NCI-H748 (cell line): ENCODE measurements at regions not wholly inside any gene's neighbourhood (a gene's known extent, or its start where the extent isn't known, plus 50 kb on each side); places are given as distances from the start of the nearest gene placed in this dataset.
A peak's percentile ranks its signal among the peaks of the same experiment; 100 is the strongest.

Experiments used
- DNase-seq: peaks from one replicate; lab custom pipeline; 2025; ENCODE audit not compliant: unreplicated experiment; lab: John Stamatoyannopoulos, UW

DNA sequence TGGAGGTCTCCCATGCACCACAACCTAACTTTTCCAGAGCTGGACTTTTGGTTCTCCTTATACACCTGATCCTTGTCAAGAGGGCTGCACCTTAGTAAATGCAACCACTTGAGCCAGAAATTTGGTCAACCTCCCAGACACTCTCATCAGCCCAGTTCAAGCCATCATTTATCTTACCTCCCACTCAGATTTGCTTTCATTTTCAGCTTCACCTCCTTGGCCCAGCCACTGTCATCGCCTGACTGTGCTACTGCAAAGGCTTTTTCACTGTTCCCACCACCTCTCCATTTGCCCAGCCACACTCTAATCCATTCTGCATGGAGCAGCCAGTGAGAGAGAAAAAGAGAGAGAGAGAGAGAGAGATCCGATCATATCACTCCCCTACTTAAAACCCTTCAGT is 112.4 kb upstream of the DDX18 start:
- no peak for DNase-seq

DNA sequence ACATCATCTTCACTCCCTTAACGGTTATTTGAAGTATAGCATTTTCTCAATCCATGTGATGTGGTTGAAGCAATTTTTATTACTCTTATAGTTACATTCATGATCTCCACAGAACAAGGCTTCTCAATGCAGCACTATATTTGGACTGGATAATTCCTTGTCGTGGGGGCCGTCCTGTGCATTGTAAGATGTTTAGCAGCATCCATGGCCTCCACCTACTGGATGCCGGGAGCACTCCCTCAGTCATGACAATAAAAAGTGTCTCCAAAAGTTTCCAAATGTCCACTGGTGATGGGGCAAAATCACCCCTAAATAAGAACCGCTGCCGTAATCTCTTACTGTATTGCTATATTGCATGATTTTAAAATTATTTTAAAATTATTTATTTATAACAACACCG is 110.6 kb upstream of the DDX18 start:
- no peak for DNase-seq

DNA sequence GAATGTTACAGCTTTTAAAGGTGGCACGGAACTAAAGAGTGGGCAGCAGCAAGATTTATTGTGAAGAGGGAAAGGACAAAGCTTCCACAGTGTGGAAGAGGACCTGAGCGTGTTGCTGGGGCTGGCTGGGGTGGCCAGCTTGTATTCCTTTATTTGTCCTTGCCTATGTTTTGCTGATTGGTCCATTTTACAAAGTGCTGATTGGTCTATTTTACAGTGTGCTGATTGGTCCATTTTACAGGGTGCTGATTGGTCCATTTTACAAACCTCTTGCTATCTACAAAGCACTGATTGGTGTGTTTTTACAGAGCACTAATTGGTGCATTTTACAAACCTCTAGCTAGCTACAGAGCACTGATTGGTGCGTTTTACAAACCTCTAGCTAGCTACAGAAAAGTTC is 109.7 kb upstream of the DDX18 start:
- no peak for DNase-seq

DNA sequence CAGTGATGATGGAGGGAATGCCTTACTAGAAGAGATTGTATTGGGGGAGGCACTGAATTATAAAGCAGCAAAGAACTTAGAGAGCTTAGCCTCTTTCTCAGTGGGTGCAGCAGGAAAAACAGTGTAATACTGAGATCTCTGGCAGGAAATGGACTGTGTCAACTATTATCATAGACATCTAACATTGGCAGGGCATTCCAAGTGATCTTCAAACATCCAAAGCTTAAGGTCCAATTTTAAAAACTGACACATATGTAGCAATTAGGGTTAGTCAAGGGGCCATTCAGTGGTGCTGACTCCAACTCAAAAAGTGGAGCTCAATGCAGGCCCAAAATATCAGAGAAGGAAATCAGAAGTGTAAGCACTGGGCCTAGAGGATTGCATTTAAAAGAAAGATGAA is 106.6 kb upstream of the DDX18 start:
- DNase-seq = no peak

DNA sequence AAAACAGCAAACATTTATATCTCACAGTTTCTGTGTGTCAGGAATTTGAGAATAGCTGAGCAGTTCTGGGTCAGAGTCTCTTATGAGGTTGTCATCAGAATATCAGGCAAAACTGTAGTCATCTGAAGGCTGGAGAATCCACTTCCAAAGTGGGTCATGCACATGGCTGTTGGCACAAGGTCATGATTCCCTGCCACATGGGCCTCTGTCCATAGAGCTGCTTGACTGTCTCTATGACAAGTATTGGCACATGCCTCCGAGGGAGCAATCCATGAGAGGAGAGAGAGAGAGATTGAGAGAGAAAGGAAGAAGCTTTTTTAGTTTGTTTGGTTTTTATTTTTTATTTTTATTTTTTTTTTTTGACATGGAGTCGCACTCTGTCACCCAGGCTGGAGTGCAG is 101.8 kb upstream of the DDX18 start:
- DNase-seq = no peak

DNA sequence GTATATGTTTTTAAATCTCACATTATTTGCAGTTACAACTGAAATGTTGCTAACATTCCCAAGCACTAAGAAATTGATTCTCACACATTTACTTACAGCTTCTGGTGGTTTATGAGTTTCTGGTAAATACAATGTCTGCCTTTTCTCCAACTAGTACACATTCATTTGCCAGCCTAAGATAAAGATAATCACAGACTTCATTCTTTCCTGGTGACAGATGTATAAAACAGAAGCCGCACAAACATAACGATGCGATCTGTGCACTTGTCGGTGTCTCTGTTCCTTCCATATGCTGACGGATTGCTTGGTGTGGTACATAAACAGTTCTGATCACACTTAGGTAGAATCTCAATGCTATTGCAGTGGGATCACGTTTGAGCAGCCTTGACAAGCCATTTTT is 100.4 kb upstream of the DDX18 start:
- DNase-seq = no peak

DNA sequence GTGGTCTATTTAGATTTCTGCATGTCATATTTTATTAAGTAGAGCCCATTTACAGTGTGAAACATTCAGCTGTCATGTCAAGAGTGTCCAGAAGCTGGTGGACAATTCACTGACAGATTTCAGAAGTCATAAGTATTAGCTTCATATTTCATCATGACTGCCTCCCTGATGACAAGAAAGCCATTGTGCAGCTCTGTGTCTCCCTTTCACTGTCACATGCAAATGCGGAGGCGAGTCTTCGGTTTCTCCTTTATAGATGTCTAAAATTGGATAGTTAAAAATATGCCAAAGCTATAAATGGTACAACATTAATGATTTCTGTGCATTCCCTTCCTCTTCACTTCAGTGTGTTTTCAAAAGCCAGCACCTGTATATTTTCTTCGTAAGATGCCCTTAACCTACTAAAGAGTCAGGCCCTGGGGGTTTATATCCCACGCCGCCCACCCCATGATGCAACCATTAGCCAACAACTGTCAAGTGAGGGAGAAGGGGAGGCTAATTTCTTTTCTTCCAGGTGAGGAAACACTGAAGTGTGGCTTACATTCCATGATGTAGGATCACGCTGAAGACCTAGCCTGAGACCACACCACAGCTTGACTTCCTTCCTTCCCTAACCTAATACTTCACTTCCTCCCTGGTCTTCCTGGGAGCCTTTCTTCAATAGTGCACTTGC is 99.6 kb upstream of the DDX18 start:
- DNase-seq = no peak

DNA sequence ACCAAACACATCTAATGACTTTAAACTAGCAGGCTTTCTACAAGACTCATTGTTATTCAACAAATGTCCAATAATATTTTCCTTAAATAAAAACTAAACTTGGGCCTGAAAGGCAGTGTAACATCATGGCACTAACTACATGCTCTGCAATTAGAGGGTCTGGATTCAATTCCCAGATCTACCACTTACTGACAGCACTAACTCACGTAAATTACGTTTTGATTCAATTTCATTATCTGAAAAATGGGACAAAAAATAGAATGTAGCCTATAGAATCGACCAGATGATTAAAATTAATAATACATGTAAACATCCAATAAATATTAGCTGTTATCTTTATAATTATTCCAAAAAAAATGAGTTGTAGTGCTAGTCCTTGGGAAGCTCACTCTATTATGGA is 98.0 kb upstream of the DDX18 start:
- no peak for DNase-seq

DNA sequence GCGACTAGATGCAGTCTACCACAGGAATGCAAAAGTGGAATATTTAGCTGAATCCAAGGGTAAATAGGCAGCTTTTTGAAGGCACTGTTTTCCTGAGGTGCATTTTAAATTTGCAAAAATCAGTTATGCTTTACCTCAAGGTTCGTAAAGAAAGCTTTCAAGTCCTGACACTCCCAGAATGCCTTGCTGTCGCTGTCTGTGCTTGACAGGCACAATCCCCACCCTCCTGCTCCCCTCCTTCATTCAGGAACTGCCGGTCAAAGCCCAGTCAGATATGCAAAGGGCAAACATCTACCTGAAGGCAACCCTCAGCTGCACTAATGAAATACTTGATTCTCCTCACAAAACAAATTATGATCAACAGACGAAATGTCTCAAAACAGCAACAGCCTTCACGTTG is 97.4 kb upstream of the DDX18 start:
- DNase-seq = peak; percentile 3

DNA sequence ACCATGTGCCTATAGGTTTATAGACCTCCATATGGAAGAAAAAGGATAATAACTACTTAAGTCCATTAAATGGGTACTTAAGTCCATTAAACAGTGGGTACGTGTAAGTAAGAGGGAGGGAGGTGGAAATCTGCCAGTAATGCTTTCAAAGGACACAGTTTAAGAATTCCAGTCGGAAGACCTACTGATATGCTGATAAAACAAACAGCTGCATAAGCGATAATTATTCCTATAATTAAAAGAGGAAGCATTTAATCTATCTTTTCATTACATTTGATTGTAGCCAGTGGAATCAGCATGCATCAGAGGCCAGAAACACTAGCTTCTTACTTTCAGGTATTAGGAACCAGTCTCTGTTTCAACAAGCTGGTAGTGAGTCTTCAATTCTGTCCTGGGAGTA is 96.4 kb upstream of the DDX18 start:
- peak; percentile 36 for DNase-seq

DNA sequence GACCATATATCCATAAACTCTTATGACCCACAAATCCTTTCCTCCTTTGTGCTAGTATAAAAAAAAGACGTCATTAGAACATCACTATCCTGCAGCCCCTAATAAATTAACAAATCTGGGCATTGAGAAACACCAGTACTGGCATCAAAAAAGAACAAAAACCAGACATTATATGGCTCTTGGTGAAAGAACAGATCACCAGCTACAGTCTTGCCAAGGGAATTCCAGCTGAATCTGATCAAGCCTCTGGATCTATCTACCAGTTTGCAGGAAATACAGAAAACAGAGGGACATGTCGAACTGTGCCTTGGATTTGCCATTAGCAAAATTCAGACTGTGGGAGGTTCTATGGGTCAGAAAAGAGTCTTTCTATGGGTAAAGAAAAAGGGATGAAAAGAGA is 93.7 kb upstream of the DDX18 start:
- DNase-seq = no peak

DNA sequence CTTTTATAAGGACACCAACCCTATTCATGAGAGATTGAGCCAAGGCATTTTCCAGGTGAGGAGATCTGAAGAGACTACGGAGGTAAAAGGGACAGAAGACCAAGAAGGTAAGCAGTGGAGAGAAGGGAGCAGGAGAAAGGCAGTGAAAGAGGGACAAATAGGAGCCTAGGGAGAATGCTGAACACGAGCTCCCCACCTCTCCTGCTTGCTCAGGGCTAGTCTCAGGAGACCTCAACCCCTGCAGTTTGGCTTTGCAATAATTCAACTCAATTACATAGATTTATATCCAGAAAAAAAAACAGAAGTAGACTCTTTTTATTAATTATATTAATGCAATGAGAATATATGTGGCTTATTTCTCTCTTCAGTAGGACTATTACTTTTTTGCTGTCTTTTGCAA is 91.0 kb upstream of the DDX18 start:
- no peak for DNase-seq

DNA sequence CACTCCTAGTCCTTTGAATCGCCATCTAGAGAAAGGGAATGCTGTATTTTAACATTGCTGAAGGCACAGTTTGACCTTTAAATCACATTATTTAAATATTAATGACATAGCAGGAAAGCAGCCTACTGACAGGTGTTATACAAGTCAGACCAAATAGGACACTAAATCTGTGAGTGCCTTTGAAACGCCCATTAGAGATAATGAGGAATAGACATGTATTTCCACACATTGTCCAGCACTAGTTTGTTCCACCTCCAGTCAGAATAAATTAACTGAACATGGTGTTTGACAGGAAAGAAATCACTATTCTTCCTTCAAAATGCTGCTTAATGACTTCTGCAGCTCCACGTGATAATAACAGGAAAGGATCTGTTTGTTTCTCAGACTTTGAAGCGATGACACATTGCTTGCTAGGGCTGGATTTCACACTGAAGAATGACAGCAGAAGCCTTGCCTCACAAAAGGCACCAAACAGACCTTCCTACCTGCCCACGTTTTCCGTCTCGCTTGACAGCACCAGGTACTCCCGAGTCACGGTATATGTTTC is 90.5 kb upstream of the DDX18 start:
- no peak for DNase-seq

DNA sequence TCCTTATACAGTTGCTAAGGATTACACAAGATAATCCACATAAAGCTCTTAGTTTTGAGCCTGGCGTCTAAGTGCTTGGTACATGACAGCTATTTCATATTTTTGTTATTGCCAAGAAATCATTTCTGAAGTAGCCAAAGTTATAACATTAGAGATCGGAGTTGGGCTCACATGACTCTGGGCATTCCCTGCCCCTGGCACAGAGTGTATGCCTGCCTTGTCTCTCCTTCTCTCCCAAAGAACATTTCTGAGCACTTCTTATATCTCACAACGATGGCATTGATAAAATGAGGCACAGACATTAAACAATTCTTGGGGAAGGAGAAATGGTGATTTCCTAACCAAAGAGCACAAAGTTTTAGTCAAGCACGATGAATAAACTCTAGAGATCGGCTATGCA is 87.7 kb upstream of the DDX18 start:
- no peak for DNase-seq

DNA sequence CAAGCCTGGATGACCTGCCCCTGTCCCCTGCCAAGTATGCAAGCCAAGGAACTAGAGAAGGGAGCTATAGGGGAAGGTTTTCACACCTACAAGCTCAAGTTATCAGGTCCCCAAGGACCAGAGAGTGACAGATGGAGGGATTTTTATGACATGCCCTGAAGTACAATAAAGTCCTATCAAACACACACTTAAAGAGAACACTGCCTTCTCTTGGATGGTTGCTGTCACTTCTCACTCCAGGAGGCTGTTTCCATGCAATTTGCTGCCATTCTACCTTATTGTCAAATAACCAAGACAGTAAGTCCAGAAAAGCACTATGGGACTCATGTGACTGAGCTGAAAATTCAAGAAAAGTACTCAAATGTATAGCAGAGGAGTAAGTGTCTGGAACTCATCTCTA is 76.6 kb upstream of the DDX18 start:
- no peak for DNase-seq

DNA sequence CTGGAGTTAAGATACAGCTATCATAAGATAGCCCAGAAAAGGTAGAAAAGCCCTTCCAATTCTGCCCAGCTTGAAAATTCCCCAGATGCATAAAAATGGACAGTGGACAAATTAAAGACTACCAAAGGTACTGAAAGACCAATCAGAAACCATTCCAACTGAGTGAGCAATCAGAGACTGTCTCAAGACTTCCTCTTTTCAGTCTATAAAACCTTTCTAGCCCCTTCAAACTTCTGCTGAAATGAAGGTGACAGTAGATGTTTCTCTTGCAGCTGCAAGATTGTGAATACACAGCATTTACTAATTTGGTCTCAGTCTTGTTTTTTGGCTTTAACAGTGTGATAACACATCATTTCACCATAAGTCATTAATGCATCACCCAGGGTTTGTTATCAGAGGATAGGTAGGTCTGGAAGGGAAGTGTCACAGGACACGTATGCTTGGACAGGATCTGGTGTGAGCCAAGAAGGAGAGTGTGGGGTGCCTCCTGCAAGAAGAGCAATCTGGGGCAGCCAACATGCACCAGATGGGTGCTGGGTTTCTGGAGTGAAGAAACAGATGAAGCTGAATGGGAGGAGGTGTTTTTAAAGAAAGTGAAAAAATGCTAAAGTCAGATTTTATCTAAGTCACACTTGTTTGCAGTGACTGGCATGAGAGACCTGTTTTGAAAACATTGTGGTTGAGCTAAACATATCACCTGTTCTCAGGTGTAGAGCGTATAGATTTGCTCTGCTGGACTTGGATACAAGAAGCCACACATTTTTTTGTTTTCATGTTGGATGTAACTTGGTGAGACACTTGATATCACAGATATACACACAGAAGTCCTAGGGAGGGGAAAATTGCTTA is 75.3 kb upstream of the DDX18 start:
- DNase-seq = no peak

DNA sequence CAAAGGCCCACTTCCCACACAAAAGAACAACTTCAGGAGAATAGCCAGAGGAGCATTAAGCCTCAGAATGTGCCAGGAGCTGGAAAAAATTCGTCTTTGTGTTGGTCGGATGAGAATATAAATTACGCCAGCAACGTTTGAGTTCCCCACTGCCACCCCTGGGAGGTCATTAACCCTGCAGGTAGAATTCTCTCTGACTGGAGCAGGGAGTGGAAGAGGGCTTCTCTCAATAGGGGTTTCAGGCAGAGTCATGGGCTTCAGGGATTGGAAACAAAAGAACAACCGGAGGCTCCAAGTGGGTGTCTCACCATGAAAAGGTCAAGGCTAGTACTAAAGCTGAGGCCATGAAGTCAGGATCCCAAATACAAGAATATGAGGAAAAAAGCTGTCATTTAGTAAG is 69.0 kb upstream of the DDX18 start:
- DNase-seq = no peak

DNA sequence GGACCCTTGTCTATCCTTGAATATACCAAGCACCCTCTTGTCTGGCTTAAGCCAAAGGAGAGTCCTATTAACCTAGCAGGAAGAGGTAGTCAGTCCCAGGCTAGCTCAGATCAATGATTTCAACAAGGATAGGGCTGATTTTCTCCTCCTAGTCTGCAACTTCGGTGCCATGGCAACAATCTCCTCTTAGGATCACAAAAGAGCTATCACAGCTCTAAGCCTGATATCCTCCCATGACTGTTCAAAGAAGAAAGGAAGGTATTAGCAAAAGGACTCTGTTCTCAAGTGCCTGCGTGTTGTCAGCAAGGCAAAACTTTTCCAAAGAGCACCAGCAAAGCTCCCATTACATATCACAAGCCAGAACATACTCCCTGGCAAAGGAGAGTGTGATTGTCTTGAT is 58.7 kb upstream of the DDX18 start:
- no peak for DNase-seq

DNA sequence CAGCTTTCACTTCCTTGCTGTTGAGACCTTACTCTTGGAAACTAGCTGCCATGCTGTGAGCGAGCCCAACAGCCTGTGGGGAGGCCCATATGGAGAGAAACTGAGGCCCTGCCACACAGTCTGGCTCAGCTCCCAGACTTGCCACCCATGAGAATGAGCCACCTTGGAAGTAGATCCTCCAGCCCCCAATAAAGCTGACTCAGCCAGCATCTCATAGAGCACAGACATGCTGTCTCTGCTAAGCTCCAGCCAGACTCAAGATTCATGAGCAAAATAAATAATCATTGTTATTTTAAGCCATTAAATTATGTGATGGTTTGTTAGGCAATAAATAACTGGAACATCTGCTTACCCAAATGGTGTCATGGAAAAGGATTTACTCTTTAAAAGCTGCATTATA is 53.6 kb upstream of the DDX18 start:
- DNase-seq = no peak

DNA sequence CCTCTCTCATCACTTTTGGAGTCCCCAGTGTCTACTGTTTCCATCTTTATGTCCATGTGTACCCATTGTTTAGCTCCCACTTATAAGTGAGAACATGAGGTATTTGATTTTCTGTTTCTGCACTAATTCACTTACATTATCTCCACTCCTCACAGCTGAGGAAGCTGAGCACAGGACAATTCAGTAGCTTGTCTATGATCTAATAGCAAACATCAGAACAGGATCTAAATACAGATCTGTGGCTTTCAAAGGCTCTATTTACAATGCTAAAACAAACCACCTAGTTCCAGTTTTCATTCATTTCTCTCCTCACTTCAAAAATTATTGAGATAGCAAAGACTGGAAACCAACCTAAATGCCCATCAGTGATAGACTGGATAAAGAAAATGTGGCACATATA is 52.0 kb upstream of the DDX18 start:
- no peak for DNase-seq

DNA sequence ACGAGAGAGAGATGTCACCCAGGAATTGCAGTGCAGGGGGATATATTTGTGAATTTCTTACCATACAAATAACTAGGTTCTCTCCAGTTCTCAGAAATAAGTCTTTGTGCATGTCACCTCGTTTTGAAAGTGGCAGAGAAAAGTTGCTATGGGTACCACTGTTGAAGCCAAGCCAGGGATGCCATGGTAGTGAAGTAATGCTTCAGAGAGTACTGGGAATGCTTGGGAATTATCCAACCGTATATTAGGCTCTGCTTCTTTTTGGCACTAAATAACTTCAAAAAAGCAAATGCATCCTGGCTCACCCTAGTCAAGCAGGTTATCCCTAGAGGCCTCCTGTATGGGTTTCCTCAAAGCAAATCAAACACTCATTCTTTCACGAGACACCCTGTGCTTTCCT is 50.7 kb upstream of the DDX18 start:
- DNase-seq = no peak
